ENCODE measurements at regions not wholly inside any gene's neighbourhood (a gene's known extent, or its start where the extent isn't known, plus 50 kb on each side); places are given as distances from the start of the nearest gene placed in this dataset.

DNA sequence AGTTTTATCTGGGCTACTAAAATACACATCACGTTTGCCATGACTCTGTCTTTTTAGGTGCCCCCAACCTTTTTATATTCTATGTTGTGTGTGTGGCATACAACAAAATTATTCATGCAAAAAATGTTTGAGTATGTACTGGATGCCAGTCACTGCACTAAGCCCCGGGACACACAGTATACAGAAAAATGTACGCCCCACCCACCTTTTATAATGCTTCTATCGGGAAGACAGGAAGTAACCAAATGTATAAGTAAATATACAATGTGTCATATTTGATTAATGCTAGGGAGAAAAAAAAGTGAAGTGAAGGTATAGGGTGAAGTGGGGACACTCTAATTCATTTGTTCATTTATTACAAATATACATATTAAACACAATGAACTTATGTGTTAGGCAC lies 503.4 kb upstream of the MDFIC2 start:
- Histone ChIP-seq H3K4me3 (no peak overlapping the region), H3K27ac (no peak overlapping the region), H3K4me1 (no peaks in the 10 kb centered on the region), H3K27me3 (no peaks in the 10 kb centered on the region), H3K9me3 (peaks cover 0 to 4% of the 10 kb centered on the region in 2 donors), H3K36me3 (no peaks in the 10 kb centered on the region)
- intact Hi-C loops (cut with DNase I; ENCODE audit: low total_unique reads), result no loop called here
- DNase-seq, result no peak
- TF ChIP-seq, protein P1, sequence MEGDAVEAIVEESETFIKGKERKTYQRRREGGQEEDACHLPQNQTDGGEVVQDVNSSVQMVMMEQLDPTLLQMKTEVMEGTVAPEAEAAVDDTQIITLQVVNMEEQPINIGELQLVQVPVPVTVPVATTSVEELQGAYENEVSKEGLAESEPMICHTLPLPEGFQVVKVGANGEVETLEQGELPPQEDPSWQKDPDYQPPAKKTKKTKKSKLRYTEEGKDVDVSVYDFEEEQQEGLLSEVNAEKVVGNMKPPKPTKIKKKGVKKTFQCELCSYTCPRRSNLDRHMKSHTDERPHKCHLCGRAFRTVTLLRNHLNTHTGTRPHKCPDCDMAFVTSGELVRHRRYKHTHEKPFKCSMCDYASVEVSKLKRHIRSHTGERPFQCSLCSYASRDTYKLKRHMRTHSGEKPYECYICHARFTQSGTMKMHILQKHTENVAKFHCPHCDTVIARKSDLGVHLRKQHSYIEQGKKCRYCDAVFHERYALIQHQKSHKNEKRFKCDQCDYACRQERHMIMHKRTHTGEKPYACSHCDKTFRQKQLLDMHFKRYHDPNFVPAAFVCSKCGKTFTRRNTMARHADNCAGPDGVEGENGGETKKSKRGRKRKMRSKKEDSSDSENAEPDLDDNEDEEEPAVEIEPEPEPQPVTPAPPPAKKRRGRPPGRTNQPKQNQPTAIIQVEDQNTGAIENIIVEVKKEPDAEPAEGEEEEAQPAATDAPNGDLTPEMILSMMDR (IDR thresholded peaks at IDR 0.05), result no peak
- TF ChIP-seq POLR2A (IDR thresholded peaks at IDR 0.05), result no peak

DNA sequence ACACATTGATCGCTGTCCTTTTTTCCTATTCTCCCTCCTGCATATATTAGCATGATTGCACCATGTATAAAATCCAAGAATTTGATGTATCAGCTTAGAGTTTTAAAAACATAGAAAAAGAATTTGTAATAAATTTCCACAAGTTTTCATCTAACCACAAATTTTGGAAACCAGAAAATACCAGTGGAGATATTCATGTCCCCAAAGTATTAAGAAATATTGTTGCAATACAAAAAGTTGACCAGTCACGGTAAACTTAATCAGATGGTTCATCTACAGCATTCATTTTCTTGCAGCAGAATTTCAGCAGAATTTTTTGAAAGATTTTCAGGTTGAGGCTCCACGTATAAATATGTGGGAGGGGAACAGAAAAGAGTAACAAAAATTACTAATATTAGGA lies 500.9 kb upstream of the MDFIC2 start:
- Histone ChIP-seq H3K9me3 (peaks cover 0 to 4% of the 10 kb centered on the region in 2 donors), H3K4me3 (no peak overlapping the region), H3K27me3 (no peaks in the 10 kb centered on the region), H3K4me1 (no peaks in the 10 kb centered on the region), H3K27ac (no peak overlapping the region), H3K36me3 (no peaks in the 10 kb centered on the region)
- intact Hi-C loops (cut with DNase I; ENCODE audit: low total_unique reads), result no loop called here
- no peak for DNase-seq
- no peak for TF ChIP-seq POLR2A (IDR thresholded peaks at IDR 0.05)
- TF ChIP-seq, protein P1 (IDR thresholded peaks at IDR 0.05), result no peak

DNA sequence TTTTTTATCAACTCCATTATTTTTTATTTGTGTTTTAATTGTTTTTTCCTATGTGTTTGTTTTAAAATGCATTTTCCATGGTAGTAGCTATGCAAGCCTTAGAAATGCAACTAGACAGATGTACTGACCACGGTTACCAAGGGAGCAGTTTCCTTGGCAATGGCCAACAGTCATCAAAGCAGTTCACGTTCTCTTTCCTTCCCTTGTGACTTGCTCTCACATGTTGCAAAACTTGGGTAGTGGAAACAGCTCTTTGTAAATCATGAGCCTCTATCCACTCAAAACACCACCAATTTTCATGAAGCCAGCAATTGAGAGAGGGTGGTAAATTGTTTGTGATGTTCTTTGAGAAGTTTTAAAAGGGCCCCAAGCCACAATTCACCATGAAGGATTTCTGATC lies 499.4 kb upstream of the MDFIC2 start:
- Histone ChIP-seq H3K27ac (no peak overlapping the region), H3K27me3 (no peaks in the 10 kb centered on the region), H3K9me3 (no peaks in the 10 kb centered on the region), H3K4me3 (no peak overlapping the region), H3K4me1 (no peaks in the 10 kb centered on the region), H3K36me3 (no peaks in the 10 kb centered on the region)
- peak in 1 of 2 donors; percentile 29 for DNase-seq
- intact Hi-C loops (cut with DNase I; ENCODE audit: low total_unique reads), result no loop called here
- TF ChIP-seq, protein P1 (IDR thresholded peaks at IDR 0.05), result no peak
- no peak for TF ChIP-seq POLR2A (IDR thresholded peaks at IDR 0.05)

DNA sequence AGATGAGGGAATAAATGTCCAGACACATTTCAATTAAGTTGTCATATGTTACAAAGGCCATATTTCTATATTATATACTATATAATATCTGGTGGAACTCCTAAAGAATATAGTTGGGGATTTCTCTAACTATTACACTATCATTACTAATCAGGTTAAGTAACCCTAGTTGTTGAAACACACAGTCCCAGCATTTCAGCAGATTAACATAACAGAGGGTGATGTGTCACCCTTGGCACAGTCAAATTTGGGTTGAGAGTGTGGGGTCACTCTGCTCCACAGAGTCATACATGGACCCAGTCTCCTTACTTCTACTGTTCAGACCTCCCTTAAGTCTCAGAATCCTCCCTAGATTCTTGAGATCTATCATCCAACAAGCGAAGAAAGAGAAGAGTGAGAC lies 496.4 kb upstream of the MDFIC2 start:
- Histone ChIP-seq H3K27ac (no peak overlapping the region), H3K36me3 (no peaks in the 10 kb centered on the region), H3K9me3 (no peaks in the 10 kb centered on the region), H3K4me3 (no peak overlapping the region), H3K4me1 (no peaks in the 10 kb centered on the region), H3K27me3 (no peaks in the 10 kb centered on the region)
- no peak for DNase-seq
- TF ChIP-seq, protein P1 (IDR thresholded peaks at IDR 0.05), result no peak
- no peak for TF ChIP-seq POLR2A (IDR thresholded peaks at IDR 0.05)
- intact Hi-C loops (cut with DNase I; ENCODE audit: low total_unique reads), result no loop called here

DNA sequence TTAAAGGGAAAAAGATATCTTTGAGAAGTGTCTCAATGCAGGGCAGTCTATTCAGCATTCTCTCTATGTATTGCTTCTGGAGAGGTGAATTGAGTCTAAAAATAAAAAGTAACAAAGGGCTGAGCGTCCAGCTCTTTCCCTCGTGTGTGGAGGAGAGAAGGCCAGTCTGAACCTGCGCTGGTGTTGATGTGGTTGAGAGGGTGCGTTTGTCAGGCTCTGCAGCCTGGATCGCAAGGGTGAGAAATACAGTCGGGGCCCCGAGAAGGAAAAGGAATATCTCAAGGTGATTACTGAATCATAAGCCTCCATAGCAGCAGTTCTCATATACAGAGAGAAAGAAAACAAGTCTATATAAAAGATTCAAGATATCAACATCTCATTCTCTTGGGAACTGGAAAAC lies 494.1 kb upstream of the MDFIC2 start:
- Histone ChIP-seq H3K27me3 (no peaks in the 10 kb centered on the region), H3K4me3 (no peak overlapping the region), H3K36me3 (no peaks in the 10 kb centered on the region), H3K27ac (no peak overlapping the region), H3K4me1 (no peaks in the 10 kb centered on the region), H3K9me3 (no peaks in the 10 kb centered on the region)
- intact Hi-C loops (cut with DNase I; ENCODE audit: low total_unique reads), result no loop called here
- TF ChIP-seq, protein P1 (IDR thresholded peaks at IDR 0.05), result no peak
- TF ChIP-seq POLR2A (IDR thresholded peaks at IDR 0.05), result no peak
- no peak for DNase-seq

Data from uterus (tissue), 3 donors.